HL-60/S4 (cell line): ENCODE measurements at regions not wholly inside any gene's neighbourhood (a gene's known extent, or its start where the extent isn't known, plus 50 kb on each side); places are given as distances from the start of the nearest gene placed in this dataset.

Source experiments
- in situ Hi-C: fragments of 300-500 bp; cut with MboI; formaldehyde crosslinking; loops from 2 replicates; pipeline ENCODE4 v1.14.3; 2022; ENCODE audit warnings: low sequenced_read_pairs

- in situ Hi-C loops, result no loop called here
Measured at GRCh38 chr2:18213986-18214385, 335.5 kb downstream of the KCNS3 start.

- in situ Hi-C loops, result no loop called here
Measured at GRCh38 chr2:18209934-18210639, 331.6 kb downstream of the KCNS3 start.

- in situ Hi-C loops, result no loop called here
Measured at GRCh38 chr2:18208956-18209355, 330.5 kb downstream of the KCNS3 start.

- in situ Hi-C loops, result no loop called here
Measured at GRCh38 chr2:18200771-18201170, 322.3 kb downstream of the KCNS3 start.

- in situ Hi-C loops, result no loop called here
Measured at GRCh38 chr2:18198677-18199076, 320.2 kb downstream of the KCNS3 start.

- in situ Hi-C loops, result no loop called here
Measured at GRCh38 chr2:18194161-18194560, 315.7 kb downstream of the KCNS3 start.

GRCh38 chr2:18186816-18187613 is 308.5 kb downstream of the KCNS3 start:
- in situ Hi-C loops, result no loop called here

GRCh38 chr2:18182861-18183260 is 304.4 kb downstream of the KCNS3 start:
- in situ Hi-C loops, result no loop called here

GRCh38 chr2:18180912-18181311 is 302.4 kb downstream of the KCNS3 start:
- in situ Hi-C loops, result no loop called here

GRCh38 chr2:18180031-18180610 is 301.7 kb downstream of the KCNS3 start:
- in situ Hi-C loops, result no loop called here

GRCh38 chr2:18178736-18179349 is 300.4 kb downstream of the KCNS3 start:
- in situ Hi-C loops, result no loop called here

GRCh38 chr2:18176679-18177215 is 298.3 kb downstream of the KCNS3 start:
- in situ Hi-C loops, result no loop called here

GRCh38 chr2:18172607-18173006 is 294.1 kb downstream of the KCNS3 start:
- in situ Hi-C loops, result loop anchor here (25.0 kb wide), 1 partner anchor 335 kb away; no protein-coding TSS in a partner anchor

- in situ Hi-C loops, result loop anchor here (25.0 kb wide), 1 partner anchor 334 kb away; no protein-coding TSS in a partner anchor
Measured at GRCh38 chr2:18171191-18172139, 293.0 kb downstream of the KCNS3 start.

- in situ Hi-C loops, result loop anchor here (25.0 kb wide), 1 partner anchor 333 kb away; no protein-coding TSS in a partner anchor
Measured at GRCh38 chr2:18170642-18171041, 292.2 kb downstream of the KCNS3 start.

GRCh38 chr2:18169893-18170175 is 291.4 kb downstream of the KCNS3 start:
- in situ Hi-C loops, result loop anchor here (25.0 kb wide), 1 partner anchor 333 kb away; no protein-coding TSS in a partner anchor

GRCh38 chr2:18169121-18169892 is 290.8 kb downstream of the KCNS3 start:
- in situ Hi-C loops, result loop anchor here (25.0 kb wide), 1 partner anchor 332 kb away; no protein-coding TSS in a partner anchor

GRCh38 chr2:18167871-18168270 is 289.4 kb downstream of the KCNS3 start:
- in situ Hi-C loops, result loop anchor here (25.0 kb wide), 1 partner anchor 331 kb away; no protein-coding TSS in a partner anchor

- in situ Hi-C loops, result loop anchor here (25.0 kb wide), 1 partner anchor 324 kb away; no protein-coding TSS in a partner anchor
Measured at GRCh38 chr2:18161681-18162080, 283.2 kb downstream of the KCNS3 start.
